ENCODE measurements at regions not wholly inside any gene's neighbourhood (a gene's known extent, or its start where the extent isn't known, plus 50 kb on each side); places are given as distances from the start of the nearest gene placed in this dataset.
A peak's percentile ranks its signal among the peaks of the same experiment; 100 is the strongest.
"Not testable (repeated sequence)": the region's sequence is repeated elsewhere in the genome, so short reads cannot be mapped to it uniquely, and the experiment has no call there.

DNA sequence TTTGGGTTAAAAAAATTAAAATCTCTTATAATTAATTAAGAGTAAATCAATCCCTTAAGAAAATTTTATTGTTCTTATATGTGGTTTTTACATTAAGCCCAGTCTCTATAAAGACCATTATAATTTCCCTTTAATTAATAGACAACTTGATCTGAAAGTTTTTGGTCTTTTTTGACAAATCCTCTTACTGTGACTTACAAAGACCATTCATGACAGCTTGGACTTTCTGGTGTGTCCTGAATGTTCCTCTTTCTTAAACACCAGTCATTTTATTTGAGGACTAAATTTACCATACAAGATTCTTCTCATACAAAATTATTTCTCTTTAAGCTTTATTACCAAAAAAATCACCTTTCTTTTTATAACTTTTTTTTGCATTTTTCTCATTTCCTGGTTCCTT is 368.3 kb downstream of the ADGRD1 start:
- no peak for DNase-seq

DNA sequence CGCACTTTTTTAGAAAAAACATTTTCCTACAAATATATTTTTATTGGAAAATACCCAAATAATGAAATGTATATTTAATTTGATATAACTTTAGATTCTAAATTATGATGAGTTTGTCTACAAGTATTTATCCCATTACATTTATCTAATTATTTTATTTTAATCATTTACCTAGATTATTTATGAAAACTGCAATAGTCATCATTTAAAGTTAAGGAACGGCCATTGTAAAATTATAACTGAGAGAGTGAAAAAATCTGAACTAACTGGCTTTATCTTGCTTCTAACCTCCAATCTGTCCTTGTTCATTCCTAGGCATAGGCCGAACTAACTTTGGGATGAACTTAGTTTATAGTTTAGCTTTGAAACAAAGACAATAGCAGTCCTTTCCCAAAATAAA is 368.8 kb downstream of the ADGRD1 start:
- not testable (repeated sequence) for DNase-seq

DNA sequence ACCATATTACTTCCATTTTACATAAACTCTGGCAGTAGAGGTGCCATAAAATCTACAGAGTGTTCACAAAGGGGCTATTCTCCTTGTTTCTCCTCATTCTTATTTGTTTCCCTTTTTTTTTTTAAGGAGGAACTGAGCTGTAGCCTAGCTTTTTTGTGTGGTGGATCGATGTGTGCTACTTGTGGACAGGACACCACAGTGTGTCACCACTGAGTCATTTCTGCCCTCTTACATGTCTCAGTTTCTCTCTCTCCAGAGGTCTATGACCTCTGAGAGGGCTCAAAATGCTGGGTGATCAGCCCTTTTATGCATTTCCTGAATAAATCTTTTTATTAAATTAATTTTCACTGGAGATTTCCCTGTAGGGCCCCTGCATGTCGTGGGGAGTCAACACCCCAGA is 370.2 kb downstream of the ADGRD1 start:
- DNase-seq, result peak in 1 of 2 experiments; percentile 50

DNA sequence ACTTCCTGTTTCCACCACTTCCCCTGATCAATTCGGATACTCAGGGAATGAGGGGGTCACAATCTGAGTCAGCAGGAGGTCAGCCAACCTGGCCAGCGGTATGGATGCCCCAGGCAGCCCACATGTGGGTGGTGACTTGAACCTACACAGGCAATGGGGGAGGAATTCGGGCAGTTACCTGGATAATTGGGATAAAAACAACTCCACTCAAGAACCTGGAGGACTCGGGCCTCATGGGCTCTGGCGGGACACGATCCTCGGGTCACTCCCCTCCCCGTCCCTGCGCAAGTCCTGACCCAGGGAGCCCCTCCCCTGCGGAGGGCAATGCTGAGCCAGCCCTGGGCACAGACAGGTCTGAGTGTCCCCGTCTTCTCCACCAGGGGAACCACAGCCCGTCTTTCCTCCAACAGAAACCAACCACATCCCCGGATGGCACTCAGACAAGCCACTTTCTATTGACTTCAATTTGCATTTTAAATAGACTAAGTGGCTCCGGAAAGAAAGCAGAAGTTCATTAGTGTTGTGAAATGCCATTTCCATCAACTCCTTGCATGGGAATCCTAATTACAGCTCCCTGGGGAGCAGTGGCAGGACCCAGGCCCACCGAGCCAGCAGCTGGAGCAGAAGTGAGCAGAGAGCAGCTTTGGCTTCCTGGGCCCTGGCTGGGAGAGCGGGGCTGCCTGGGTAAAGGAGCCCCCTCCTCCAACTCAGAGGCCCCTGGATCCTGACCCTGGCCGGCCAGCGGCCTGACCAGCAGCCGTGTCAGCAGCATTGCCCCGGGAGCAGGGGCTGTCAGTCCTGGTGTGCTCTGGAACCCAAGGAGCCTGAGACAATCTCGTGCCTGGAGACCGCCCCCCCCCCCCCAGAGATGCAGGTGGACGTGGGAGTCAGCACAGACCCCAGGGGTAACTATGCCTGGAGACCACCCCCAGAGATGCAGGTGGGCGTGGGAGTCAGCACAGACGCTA is 374.1 kb downstream of the ADGRD1 start:
- peak; percentile 92 to 95 for DNase-seq

DNA sequence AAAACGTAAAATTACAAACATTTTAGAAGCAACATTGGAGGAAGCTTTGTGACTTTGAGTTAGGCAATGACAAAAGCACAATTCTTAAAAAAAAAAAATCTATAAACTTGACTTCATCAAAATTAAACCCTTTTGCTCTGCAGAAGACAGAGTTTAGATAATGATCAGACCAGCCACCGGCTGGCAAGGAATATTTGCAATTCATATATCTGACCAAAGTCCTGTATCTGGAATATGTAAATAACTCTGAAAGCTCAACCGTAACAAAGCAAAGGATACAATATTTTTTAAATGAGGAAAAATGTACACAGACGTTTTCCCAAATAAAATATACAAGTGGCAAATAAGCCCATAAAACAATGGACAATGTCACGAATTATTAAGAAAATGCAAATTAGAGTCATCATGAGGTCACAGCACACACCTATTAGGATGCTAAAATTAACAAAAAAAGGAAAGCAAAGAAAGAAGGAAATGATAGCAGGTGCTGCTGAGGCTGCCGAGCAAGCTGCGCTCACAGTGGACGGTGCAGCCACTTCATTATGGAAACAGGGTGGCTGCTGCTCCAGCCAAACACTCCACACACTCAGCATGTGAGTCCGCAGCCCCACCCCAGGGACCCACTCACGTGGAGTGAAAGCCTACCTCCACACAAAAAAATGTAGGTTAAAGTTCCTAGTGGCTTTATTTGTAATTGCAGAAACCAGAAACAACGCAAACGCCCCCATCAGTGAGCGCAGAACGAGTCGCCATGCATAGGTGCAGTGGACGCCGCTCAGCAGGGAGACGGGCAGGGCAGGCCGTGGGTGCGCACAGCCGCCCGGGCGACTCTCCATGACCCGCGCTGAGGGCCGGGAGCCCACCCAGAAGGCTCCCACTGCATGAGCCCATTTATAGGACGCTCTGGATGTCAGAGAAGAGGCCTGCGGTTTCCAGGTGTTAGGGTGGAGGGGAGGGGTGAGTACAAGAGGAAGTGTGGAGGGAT is 375.4 kb downstream of the ADGRD1 start:
- DNase-seq, result peak; percentile 83 to 90

DNA sequence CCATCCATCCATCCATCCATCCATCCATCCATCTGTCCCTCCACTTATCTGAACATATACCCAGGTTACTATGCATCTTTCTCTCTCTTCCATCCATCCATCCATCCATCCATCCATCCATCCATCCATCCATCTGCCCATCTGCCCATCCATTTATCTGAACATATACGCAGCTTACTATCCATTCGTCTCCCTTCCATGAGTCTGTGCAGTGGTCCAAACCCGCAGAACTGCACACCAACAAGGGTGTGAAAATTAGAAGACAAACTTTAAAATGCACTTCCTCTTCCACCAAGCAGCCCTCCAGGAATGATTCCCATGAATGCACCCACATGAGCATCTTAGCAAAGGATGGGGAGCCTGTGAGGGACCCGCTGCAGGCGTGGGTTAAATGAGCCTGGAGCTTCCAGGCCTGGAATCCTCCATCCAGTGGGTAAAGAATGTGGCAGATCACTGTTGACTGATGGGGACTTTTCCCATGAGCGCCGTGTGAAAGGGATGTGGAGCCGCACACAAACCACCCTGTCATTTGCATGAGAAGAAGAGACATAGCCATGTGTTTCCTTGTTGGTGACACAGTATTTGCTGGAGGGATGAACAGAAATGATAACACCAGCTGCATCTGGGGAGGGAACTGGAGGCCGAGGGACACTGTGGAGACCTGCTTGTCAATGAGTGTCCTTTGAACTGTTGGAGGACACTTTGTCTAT is 376.6 kb downstream of the ADGRD1 start:
- peak; percentile 60 to 78 for DNase-seq

DNA sequence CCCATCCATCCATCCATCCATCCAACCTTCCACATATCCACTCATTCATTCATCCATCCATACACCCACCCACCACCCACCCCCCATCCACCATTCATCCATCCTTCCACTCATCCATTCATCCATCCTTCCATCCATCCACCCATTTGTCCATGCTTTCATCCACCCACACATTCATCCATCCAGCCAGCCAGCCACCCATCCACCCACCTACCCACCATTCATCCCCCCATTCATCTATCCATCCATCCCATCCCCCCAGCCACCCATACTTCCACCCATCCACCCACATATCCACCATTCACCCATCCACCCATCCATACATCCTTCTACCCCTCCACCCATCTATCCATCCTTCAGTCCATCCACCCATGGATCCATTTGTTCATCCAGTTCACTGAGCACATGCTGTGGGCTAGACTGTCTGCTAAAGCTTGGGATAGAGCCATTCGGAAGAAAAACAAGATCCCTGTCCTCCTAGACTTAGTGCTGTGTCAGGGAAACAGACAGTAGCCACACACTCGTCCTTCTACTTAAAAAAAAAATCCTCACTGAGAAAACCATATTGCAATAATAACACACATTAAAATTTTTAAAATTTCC is 377.5 kb downstream of the ADGRD1 start:
- DNase-seq, result no peak

DNA sequence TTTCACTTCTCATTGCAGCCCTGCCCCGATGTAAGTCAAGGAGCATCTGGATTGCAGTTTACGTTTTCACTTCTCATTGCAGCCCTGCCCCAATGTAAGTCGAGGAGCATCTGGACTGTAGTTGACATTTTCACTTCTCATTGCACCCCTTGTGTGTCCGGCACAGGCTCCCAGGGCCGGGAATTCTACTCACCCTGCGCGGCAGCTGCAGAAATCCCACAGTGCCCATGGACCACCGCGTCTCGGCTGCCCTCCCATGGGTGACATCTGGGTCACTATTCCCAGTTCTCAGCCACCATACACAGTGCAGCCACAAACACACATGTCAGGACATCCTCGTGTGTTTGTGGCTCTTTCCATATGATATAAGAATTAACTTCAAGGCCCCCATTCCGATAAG is 378.5 kb downstream of the ADGRD1 start:
- no peak for DNase-seq

DNA sequence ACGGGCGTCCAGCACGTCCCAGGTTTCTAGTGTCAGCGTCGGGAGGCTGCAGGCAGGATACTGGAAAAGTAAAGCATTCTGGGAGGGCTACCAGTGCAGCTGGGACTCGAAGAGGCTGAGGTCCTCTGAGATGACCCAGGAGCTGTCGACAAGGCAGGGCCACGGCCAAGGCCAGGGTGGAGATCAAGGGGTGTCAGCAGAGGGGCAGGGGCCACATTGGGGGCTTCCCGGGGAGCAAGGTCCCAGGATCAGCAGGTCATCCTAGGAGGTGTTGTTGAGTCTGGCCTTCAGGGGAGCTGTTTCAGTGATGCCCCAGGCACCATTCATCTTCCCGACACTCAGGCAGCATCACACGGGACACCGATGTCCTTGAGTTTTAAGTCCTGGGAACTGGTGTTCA is 377.8 kb upstream of the SFSWAP start:
- DNase-seq, result no peak

DNA sequence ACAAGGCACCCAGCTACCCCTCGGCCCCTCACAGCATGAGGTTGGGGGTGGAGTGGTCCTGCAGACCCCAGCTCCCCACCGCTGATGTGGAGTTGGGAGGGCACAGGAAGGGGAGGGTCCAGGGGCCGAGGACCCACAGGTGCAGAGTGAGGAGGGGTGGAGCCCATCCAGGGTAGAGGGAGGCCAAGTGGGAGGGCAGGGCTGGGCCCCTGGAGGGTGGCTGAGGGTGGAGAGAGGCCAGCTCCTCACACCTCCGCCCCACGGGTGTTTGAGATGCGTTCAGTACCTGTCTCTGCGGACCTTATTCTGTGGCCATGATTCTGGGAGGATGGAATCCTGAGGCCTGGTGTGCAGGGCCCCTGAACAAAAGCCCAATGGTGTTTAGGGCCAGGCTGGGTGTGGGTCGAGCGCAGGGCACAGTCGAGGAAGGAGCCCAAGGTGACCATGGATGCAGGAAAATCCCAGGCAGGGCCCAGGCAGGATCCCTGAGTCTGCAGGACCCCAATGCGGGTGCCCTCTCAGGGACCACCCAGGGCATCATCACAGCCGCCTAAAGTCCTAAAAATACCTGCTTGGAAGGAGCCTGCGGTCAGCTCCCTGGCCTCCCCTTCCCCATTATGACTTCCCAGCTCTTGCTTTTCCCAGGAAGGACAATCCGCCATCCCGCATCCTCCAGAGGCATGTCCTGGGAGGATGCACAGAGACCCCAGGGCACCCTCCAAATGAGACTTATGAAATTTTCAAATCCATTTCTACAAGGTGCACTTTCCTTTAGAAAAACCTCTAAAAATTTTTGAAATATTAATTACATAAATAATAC is 377.1 kb upstream of the SFSWAP start:
- no peak for DNase-seq

DNA sequence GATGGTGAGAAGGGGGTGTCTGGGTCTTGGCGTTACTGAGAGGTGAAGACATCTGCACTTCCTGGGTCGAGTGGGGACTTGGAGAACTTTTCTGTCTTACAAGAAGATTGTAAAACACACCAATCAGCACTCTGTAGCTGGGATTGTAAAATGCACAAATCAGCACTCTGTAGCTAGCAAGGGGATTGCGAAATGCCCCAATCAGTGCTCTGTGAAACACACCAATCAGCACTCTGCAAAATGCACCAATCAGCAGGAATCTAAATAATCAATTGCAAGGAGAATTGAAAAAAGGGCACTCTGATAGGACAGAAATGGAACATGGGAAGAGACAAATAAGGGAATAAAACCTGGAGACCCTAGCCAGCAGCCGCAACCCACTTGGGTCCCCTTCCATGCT is 376.1 kb upstream of the SFSWAP start:
- DNase-seq, result no peak

DNA sequence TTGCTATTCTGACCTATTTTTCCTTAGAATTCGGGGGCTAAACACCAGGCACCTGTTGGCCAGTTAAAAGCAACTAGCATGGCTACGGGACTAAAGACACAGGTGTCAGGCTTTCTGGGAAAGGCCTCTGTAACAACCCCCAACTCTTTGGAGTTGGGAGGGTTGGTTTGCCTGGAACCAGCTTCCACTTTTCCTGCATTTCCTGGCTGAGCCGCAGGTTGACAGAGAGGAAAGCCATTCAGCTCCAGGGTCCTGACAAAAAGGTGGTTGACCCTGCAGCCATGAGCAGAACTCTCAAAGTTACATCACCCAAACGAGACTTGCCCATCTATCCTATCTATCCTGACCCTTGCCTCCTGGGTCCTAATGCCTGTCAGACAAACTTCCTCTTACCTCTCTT is 375.4 kb upstream of the SFSWAP start:
- DNase-seq, result no peak

DNA sequence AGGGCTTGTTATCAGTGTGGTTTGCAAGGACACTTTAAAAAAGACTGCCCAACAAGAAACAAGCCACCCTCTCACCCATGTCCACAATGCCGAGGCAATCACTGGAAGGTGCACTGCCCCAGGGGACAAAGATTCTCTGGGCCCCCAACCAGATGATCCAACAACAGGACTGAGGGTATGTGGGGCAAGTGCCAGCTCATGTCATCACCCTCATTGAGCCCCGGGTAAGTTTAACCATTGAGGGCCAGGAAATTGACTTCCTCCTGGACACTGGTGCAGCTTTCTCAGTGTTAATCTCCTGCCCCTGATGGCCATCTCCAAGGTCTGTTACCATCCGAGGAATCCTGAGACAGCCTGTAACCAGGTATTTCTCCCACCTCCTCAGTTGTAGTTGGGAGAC is 373.0 kb upstream of the SFSWAP start:
- DNase-seq, result not testable (repeated sequence)

DNA sequence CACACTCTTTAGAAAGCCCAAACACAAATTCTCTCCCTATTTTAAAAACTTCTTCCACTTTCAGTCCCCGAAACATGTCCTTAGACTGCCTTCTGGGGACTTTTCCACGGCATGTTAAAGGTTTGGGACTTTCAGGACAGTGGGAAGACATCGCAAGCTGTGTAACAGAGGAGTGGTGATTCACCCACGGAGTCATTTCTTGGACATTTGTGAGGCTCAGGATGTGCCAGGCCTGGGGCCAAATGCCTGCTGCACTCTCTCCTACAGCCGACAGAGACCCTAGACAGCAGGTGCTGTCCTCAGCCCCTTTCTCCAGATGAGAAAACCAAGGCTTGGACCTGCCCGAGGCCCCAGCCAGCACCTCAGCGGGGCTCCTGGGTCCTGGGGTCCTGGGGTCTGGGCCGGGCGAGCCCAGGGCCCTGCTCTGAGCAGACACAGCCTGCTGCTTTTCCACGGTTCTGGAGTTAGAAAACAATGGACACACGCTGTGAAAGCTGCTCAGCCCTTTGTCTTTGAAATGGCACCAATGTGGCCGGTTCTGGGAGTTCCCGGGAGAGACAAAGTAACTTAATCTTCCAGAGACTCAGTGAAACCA is 370.2 kb upstream of the SFSWAP start:
- DNase-seq, result no peak

DNA sequence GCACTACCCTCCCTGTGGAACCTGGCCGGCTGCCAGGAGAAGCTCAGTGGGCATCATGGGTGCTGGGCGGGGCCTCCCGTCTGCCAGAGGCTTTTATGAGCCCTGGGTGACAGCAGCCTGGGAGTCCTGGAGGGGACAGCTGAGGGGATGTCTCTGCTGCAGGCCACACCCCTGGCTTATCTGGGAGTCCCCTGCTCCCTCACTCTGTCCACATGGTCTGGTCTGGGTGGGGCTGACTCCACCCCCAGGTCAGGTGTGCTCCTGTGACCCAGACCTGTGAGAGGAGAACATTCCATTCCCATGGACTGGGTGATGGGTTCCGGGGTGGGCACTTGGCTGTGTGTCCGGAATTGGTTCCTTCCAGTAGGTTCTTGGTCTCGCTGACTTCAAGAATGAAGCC is 369.3 kb upstream of the SFSWAP start:
- DNase-seq, result not testable (repeated sequence)

DNA sequence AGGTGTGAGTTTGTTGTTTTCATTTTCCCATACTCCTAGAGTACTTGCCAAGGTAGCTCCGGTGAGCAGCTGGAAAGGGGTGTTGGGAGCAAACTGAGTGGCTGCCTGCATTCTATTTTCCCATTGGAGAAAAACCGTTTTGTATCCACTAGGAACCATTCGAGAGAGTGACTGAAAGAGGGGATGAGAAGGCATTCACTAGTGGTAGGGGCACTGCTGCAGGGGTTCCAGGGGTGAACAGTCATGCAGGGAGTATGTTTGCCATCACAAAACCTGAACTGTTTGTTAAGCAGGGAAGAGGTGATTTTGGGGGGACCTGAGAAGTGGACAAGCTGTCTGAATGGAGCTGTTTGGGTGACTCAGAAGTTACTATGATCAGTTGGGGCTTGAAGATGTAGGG is 367.5 kb upstream of the SFSWAP start:
- not testable (repeated sequence) for DNase-seq

DNA sequence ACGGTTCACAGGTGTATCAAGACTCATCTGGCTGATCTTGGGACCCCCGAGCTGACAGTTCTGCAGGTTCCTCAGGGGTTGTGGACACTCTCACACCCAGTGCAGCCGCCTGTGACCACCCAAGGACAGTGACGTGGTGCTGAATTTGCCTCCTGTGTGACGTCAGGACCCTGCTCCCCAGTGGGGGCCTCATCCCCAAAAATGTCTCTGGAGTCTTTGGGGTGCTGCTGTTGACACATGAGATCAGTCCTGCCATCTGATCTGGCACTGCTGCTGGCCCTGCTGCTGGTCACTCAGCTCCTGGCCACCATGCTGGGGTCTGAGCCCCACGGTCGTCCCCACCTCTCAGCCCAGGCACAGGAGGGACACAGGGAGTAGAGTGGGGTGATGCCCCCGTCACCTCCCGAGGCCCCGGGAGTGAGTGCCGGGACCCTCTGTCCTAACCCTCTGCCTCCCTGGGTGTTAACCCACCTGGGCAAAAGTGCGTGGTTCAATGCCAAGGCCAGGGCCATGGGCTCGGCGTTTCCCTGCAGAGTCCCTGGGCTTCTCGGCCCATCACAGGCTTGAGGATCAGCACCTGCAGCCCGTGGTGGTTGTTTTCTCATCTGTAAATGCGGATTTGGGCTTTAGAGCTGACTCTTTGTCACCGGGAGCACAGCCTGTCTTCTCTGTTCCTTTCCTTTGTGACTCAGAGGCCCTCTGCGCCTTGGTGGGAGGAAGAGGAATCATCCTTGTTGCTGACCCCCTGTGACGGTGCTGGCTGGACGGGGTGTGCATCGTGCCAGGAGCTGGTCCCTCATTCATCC is 366.0 kb upstream of the SFSWAP start:
- DNase-seq, result not testable (repeated sequence)

DNA sequence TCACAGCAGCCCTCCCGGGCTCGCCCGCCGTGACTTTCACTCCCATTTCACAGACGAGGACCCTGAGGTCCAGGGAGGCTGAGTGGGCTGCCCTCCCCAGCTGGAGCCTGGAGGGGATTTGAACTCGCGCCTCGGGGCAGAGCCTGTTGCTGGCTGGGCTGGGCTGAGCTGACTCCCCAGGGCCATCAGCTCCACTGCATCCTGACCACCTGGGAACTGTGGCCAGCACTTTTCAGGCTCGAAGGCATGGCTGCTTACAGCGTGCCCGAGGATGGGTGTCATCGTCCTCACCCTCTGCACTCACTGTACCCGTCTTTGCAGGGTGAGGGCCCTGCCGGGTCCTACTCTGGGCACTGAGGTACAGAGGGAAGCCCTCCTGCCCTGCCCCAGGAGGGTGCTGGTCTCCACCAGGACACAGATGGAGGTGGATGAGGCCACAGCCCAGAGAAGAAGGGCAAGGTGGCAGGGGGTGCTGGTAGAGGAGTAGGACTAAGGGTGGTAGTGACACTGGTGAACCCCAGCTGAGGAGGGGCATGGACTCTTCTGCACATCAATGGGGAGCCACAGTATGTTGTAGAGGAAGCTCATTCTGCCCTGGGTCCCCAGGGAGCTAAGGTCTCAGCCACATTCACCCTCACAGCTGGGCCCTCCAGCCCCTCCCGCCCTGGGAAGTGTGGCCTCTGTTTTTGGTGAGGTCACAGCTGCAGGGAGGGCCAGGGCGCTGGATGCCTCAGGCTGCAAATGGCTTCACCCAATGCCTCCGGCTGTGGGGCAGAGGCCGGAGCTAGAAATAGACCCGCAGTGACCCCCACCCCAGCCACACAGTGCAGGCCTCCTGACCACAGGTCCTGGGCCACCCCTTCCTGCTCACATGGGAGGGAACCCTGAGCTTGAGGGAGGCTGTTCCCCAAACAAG is 365.1 kb upstream of the SFSWAP start:
- DNase-seq, result no peak
